Lung (tissue), 11 donors: ENCODE measurements at regions not wholly inside any gene's neighbourhood (a gene's known extent, or its start where the extent isn't known, plus 50 kb on each side); places are given as distances from the start of the nearest gene placed in this dataset.

Source experiments
- ATAC-seq: fragments of 200-7000 bp; cut with Tn5 transposase; one replicate; pipeline ENCODE4 v1.9.1; 2020; ENCODE audit warnings: moderate number of reproducible peaks; ENCODE audit not compliant: insufficient read depth, low FRiP score
- DNase-seq, 3 donors: peaks; one replicate each; pipeline ENCODE4 v3.0.0-alpha.2; 2013 to 2017
- H3K27ac ChIP-seq, 2 donors: one replicate each; pipeline ENCODE4 v1.5.1; 2013; ENCODE audit warnings: mild to moderate bottlenecking in 2 of 2, moderate library complexity in 2 of 2, control low read depth in 1 of 2, inconsistent platforms in 1 of 2, low read depth in 1 of 2, low read length in 1 of 2
- H3K27me3 ChIP-seq, 3 donors: one replicate each; pipeline ENCODE4 v1.5.1; 2013; ENCODE audit warnings: low read length in 2 of 3; ENCODE audit not compliant: control insufficient read depth in 3 of 3, insufficient read depth in 3 of 3
- H3K36me3 ChIP-seq, 4 donors: one replicate each; pipeline ENCODE4 v1.5.1; 2013; ENCODE audit warnings: low read length in 4 of 4, mild to moderate bottlenecking in 1 of 4, moderate library complexity in 1 of 4; ENCODE audit not compliant: control insufficient read depth in 4 of 4, insufficient read depth in 4 of 4
- H3K4me1 ChIP-seq, 5 donors: one replicate each; pipeline ENCODE4 v1.5.1; 2013; ENCODE audit warnings: low read length in 5 of 5, mild to moderate bottlenecking in 2 of 5, moderate library complexity in 1 of 5; ENCODE audit not compliant: control insufficient read depth in 5 of 5, insufficient read depth in 5 of 5
- H3K4me3 ChIP-seq: one replicate; pipeline ENCODE4 v1.5.1; 2013; ENCODE audit warnings: mild to moderate bottlenecking, control low read depth, moderate library complexity
- H3K9ac ChIP-seq, 2 donors: one replicate each; pipeline ENCODE4 v1.5.1; 2013; ENCODE audit warnings: low read length in 2 of 2, control low read depth in 1 of 2; ENCODE audit not compliant: insufficient read depth in 1 of 2
- H3K9me3 ChIP-seq, 4 donors: one replicate each; pipeline ENCODE4 v1.5.1; 2013; ENCODE audit warnings: low read length in 3 of 4, mild to moderate bottlenecking in 1 of 4, moderate library complexity in 1 of 4; ENCODE audit not compliant: control insufficient read depth in 4 of 4, insufficient read depth in 3 of 4
- CTCF ChIP-seq: IDR thresholded peaks from 2 replicates; pipeline ENCODE4 v1.5.1; 2012; ENCODE audit warnings: mild to moderate bottlenecking; ENCODE audit errors: control extremely low read depth, extremely low read depth
- WGBS, 2 donors: extraction: QIAGEN DNeasy Blood & Tissue Kit; methylation state at CpG; one replicate each; pipeline ENCODE4 v1.1.7; 2013; 5-methylcytosine and 5-hydroxymethylcytosine counted together
- donor health status: control.
- donor health status: control.
- donor health status: Bipolar disorder and iron deficiency.
- donor health status: healthy.
- donor health status: DM: yes; HTN: yes; CAD: no.

GRCh38 chr4:133347409-133347808, 198.3 kb downstream of the PCDH10 start:
- H3K4me3 ChIP-seq, result no peak overlapping the region
- H3K27ac ChIP-seq, result no peak overlapping the region
- no peaks in the 10 kb centered on the region for H3K27me3 ChIP-seq
- ATAC-seq (no peak), DNase-seq (no peak)
- WGBS, 2 donors, result 41 to 59% methylated on average over 1 of the region's 1 CpG
- peaks cover 0 to 2% (median 0%) of the 10 kb centered on the region in 4 donors for H3K9me3 ChIP-seq
- no peak for TF ChIP-seq CTCF
- H3K36me3 ChIP-seq, result no peaks in the 10 kb centered on the region
- no peaks in the 10 kb centered on the region for H3K4me1 ChIP-seq
- H3K9ac ChIP-seq, result no peak overlapping the region

GRCh38 chr4:133324491-133324890, 175.4 kb downstream of the PCDH10 start:
- TF ChIP-seq CTCF, result no peak
- H3K27ac ChIP-seq, result no peak overlapping the region
- no peaks in the 10 kb centered on the region for H3K27me3 ChIP-seq
- H3K36me3 ChIP-seq, result no peaks in the 10 kb centered on the region
- DNase-seq (no peak), ATAC-seq (no peak)
- H3K9ac ChIP-seq, result no peak overlapping the region
- H3K4me1 ChIP-seq, result no peaks in the 10 kb centered on the region
- no peak overlapping the region for H3K4me3 ChIP-seq
- peaks cover 0 to 2% (median 0%) of the 10 kb centered on the region in 4 donors for H3K9me3 ChIP-seq
- 73 to 88% methylated on average over 1 of the region's 1 CpG for WGBS, 2 donors

GRCh38 chr4:133323670-133324069, 174.6 kb downstream of the PCDH10 start:
- DNase-seq (no peak), ATAC-seq (no peak)
- Histone ChIP-seq H3K9me3 (no peaks in the 10 kb centered on the region), H3K4me1 (no peaks in the 10 kb centered on the region), H3K36me3 (no peaks in the 10 kb centered on the region), H3K9ac (no peak overlapping the region), H3K27me3 (no peaks in the 10 kb centered on the region), H3K27ac (no peak overlapping the region), H3K4me3 (no peak overlapping the region)
- no peak for TF ChIP-seq CTCF
- 89 to 91% methylated on average over 3 of the region's 3 CpGs for WGBS, 2 donors

- Histone ChIP-seq H3K9me3 (no peaks in the 10 kb centered on the region), H3K4me1 (peaks cover 0 to 5% (median 0%) of the 10 kb centered on the region in 5 donors), H3K27me3 (no peaks in the 10 kb centered on the region), H3K9ac (no peak overlapping the region), H3K4me3 (no peak overlapping the region), H3K27ac (no peak overlapping the region), H3K36me3 (no peaks in the 10 kb centered on the region)
- ATAC-seq (peak; percentile 47), DNase-seq (peak; percentile 14 to 55 (median 36))
- 13 to 17% methylated on average over 2 of the region's 2 CpGs for WGBS, 2 donors
- TF ChIP-seq CTCF, result peak; percentile 6
Observed at GRCh38 chr4:133320576-133321170, 171.6 kb downstream of the PCDH10 start.
